Osteoblast (primary cell): ENCODE measurements at regions not wholly inside any gene's neighbourhood (a gene's known extent, or its start where the extent isn't known, plus 50 kb on each side); places are given as distances from the start of the nearest gene placed in this dataset.

Source experiments
- DNase-seq: peaks from one replicate; pipeline ENCODE4 v3.0.0; 2011; ENCODE audit warnings: low spot score, mixed read lengths; ENCODE audit not compliant: insufficient read length; ENCODE audit errors: missing footprints
- H2AFZ ChIP-seq: 2 replicates; pipeline ENCODE4 v1.6.0; 2011; ENCODE audit warnings: mild to moderate bottlenecking, low read length
- H3K27ac ChIP-seq: 2 replicates; pipeline ENCODE4 v1.5.1; 2011; ENCODE audit warnings: mild to moderate bottlenecking, low read depth, low read length, moderate library complexity
- H3K27me3 ChIP-seq: 2 replicates; pipeline ENCODE4 v1.6.0; 2012; ENCODE audit warnings: mild to moderate bottlenecking, control low read depth, inconsistent platforms, low read length, moderate library complexity; ENCODE audit not compliant: insufficient read depth
- H3K36me3 ChIP-seq: 2 replicates; pipeline ENCODE4 v1.5.1; 2011; ENCODE audit warnings: mild to moderate bottlenecking, low read length, control low read depth, moderate library complexity; ENCODE audit not compliant: insufficient read depth
- H3K4me1 ChIP-seq: 2 replicates; pipeline ENCODE4 v1.5.1; 2011; ENCODE audit warnings: mild to moderate bottlenecking, low read length, control low read depth, moderate library complexity; ENCODE audit not compliant: insufficient read depth
- H3K4me2 ChIP-seq: 2 replicates; pipeline ENCODE4 v1.6.0; 2011; ENCODE audit warnings: mild to moderate bottlenecking, low read length; ENCODE audit not compliant: insufficient read depth
- H3K4me3 ChIP-seq: fragments of 200-600 bp; sonication (generic); 3 replicates; pipeline ENCODE4 v1.5.1; 2012; ENCODE audit warnings: mild to moderate bottlenecking, low read length, inconsistent platforms; ENCODE audit not compliant: insufficient read depth
- H3K79me2 ChIP-seq: 2 replicates; pipeline ENCODE4 v1.6.0; 2012; ENCODE audit warnings: mild to moderate bottlenecking, low read length, control low read depth, inconsistent platforms; ENCODE audit not compliant: insufficient read depth
- H3K9me3 ChIP-seq: 2 replicates; pipeline ENCODE4 v1.5.1; 2011; ENCODE audit warnings: low read depth, low read length, control low read depth
- H4K20me1 ChIP-seq: 2 replicates; pipeline ENCODE4 v1.6.0; 2012; ENCODE audit warnings: mild to moderate bottlenecking, low read length, control low read depth; ENCODE audit not compliant: insufficient read depth
- CTCF ChIP-seq: IDR thresholded peaks from 2 replicates; pipeline ENCODE4 v1.5.1; 2011; ENCODE audit warnings: mild to moderate bottlenecking, low read depth, low read length, moderate library complexity; ENCODE audit errors: extremely low read depth

GRCh38 chr2:226275215-226275614, 524.4 kb downstream of the IRS1 start:
- no peaks in the 10 kb centered on the region for H3K4me1 ChIP-seq
- H3K27me3 ChIP-seq = no peaks in the 10 kb centered on the region
- no peak overlapping the region for H3K4me2 ChIP-seq
- H3K36me3 ChIP-seq = no peaks in the 10 kb centered on the region
- no peak overlapping the region for H3K4me3 ChIP-seq
- H4K20me1 ChIP-seq = no peaks in the 10 kb centered on the region
- H3K79me2 ChIP-seq = no peaks in the 10 kb centered on the region
- H3K9me3 ChIP-seq = no peaks in the 10 kb centered on the region
- no peak overlapping the region for H3K27ac ChIP-seq
- DNase-seq = no peak
- no peak overlapping the region for H2AFZ ChIP-seq
- TF ChIP-seq CTCF = no peak

GRCh38 chr2:226274143-226274542, 525.5 kb downstream of the IRS1 start:
- H2AFZ ChIP-seq = no peak overlapping the region
- H3K9me3 ChIP-seq = no peaks in the 10 kb centered on the region
- no peak overlapping the region for H3K4me3 ChIP-seq
- TF ChIP-seq CTCF = no peak
- H3K27me3 ChIP-seq = no peaks in the 10 kb centered on the region
- H3K36me3 ChIP-seq = no peaks in the 10 kb centered on the region
- DNase-seq = no peak
- H3K4me2 ChIP-seq = no peak overlapping the region
- H3K4me1 ChIP-seq = no peaks in the 10 kb centered on the region
- H4K20me1 ChIP-seq = no peaks in the 10 kb centered on the region
- H3K79me2 ChIP-seq = no peaks in the 10 kb centered on the region
- no peak overlapping the region for H3K27ac ChIP-seq

GRCh38 chr2:226273440-226273839, 526.2 kb downstream of the IRS1 start:
- no peak overlapping the region for H3K4me3 ChIP-seq
- no peak overlapping the region for H2AFZ ChIP-seq
- no peak for DNase-seq
- no peak overlapping the region for H3K4me2 ChIP-seq
- H3K36me3 ChIP-seq = no peaks in the 10 kb centered on the region
- H3K27ac ChIP-seq = no peak overlapping the region
- no peak for TF ChIP-seq CTCF
- H3K4me1 ChIP-seq = no peaks in the 10 kb centered on the region
- no peaks in the 10 kb centered on the region for H3K27me3 ChIP-seq
- no peaks in the 10 kb centered on the region for H4K20me1 ChIP-seq
- H3K79me2 ChIP-seq = no peaks in the 10 kb centered on the region
- H3K9me3 ChIP-seq = no peaks in the 10 kb centered on the region

- Histone ChIP-seq H3K36me3 (no peaks in the 10 kb centered on the region), H3K9me3 (no peaks in the 10 kb centered on the region), H3K4me1 (no peaks in the 10 kb centered on the region), H4K20me1 (no peaks in the 10 kb centered on the region), H3K27me3 (no peaks in the 10 kb centered on the region), H3K4me2 (no peak overlapping the region), H2AFZ (no peak overlapping the region), H3K4me3 (no peak overlapping the region), H3K79me2 (no peaks in the 10 kb centered on the region), H3K27ac (no peak overlapping the region)
- no peak for TF ChIP-seq CTCF
- no peak for DNase-seq
Observed at GRCh38 chr2:226272435-226272834, 527.2 kb downstream of the IRS1 start.
